ENCODE measurements at regions not wholly inside any gene's neighbourhood (a gene's known extent, or its start where the extent isn't known, plus 50 kb on each side); places are given as distances from the start of the nearest gene placed in this dataset.
"Not testable (repeated sequence)": the region's sequence is repeated elsewhere in the genome, so short reads cannot be mapped to it uniquely, and the experiment has no call there.

DNA sequence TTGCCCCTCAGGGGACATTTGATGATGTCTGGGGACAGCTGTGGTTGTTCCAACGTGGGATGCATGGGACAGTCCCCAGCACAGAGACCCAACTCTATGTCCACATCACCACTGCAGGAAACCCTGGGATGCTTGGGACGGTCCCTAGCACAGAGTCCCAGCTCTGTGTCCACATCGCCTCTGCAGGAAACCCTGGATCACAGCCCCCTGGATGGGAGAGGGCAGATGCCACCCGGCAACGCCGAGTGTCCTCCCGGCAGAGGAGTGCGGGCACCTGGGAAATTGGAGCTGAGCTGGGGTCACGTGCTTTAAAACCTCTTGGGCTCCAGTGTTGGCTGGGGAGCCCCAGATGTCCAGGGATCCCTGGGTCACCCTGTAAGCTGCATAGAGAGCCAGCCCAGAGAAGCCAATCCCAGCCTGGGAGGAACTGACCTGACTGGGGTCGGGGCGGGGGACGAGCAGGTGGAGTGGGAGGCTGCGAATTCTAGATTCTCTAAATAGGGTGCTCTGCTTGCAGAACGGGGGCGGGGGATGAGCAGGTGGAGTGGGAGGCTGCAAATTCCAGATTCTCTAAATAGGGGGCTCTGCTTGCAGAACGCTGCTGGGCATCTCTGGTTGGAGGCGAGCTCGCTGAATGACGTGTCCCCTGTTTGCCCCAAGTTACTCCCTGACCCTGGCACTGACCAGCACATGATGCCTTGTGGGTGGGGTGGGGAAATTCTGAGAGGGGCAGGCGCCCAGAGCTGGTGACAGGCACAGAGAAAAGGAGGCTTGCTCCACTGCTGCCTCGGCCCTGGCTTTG is 1197.8 kb downstream of the BRD1 start:
- DNase-seq = no peak

DNA sequence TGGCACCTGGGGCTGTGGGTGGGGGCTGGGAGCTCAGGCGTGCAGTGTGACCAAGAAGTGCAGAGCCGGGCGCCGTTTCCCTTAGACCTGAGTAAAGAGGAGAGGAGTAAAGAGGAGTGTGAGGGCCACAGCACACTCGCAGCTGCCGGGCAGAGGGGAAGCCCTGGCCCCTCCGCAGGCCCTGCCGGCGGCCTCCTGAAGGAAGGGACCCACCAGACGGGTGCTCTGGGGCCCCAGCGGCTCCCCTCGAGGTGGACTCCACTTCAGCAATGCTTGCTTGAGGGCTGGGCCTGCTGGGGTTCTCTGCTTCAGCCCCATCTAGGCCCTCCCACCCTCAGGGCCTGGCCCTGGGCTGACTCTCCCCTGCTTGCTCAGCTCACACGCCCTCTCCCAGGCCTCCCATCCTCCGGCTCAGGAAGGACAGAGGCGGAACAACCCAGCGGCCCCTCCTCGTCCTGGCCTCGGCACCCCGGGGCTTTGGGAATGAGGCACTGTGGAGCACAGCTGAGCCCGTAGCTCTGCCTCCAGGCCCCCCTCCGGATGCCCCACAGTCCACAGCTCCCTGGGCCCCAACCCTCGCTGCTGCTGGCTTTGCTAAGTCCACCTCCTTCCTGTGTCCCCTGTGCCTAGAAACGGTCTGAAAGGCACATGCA is 1198.7 kb downstream of the BRD1 start:
- no peak for DNase-seq

DNA sequence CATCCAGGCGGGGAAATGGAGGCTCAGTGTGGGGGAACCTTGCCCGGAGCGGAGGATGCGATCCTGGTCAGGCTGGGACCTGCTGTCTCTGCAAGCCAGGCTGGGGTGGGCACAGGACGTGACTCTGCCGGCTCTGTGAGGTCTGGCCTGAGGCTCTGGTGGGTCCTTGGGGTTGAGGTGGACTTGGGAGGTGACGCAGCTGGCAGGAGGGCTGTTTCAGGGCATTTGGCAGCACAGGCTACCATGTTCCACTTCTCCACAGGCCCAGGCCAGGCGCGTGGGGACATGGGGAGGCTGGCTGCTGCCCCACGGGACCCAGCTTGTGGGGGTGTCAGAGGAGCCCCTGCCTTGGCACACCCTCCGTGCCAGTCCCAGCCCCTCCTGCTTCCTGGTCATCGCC is 1199.7 kb downstream of the BRD1 start:
- no peak for DNase-seq

DNA sequence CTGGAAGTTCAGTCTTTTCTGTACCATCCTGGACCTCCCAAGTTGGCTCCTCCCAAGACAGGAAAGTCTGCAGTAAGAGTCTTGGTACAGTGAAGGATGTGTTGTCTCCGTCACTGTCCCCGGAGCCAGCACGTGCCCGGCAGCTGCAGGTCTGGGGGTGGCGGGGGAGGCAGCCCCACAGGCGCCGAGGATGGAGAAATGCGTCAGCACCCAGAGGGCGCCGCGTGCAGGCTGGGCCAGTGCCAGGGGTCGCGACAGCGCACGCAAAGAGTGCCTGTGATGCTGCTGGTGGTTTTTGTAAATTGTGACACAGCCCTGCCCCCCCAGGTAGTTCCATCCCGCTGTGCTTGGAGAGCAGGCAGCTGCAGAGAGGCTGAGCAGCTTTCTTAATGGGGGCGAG is 1200.5 kb downstream of the BRD1 start:
- DNase-seq = no peak

DNA sequence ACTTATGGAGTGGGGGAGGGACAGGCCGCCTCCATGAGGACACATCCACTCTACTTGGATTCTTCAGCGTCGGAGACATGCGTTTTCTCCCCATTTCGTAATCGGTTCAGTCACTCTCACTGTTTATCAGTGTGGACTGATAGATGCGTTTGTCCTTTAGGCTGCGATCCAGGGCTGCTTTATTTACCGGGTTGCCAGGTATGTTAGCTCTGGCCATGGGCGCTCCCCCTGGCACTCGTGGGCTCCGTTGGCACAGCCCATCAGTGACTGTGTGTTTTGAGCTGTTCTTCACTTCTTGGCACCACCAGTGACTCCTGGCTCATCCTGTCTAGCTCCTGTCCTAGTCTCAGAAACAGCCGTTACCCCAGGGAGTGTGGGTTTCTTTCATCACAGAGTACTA is 1203.3 kb downstream of the BRD1 start:
- no peak for DNase-seq

DNA sequence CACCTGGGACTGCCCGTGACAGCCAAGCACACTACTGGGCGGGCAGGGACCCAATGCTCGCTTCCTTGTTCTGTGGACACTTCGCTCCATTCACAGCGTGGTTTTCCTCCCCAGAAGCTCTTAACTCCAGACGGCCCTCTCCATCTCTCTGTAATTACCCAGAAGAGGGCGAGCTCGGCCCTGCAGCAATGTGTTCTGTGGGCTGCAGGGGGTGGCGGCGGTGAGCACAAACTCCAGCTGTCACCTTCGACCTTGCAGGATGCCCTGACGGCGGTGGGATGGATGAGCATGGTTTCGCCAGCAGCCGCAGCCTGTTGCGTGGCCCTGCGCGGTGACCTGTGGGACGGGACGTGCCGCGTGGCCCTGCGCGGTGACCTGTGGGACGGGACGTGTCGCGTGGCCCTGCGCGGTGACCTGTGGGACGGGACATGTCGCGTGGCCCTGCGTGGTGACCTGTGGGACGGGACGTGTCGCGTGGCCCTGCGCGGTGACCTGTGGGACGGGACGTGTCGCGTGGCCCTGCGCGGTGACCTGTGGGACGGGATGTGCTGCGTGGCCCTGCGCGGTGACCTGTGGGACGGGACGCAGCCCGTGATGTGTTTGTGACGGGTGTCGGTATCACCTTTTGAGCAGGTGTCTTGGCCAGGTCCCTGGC is 1204.7 kb downstream of the BRD1 start:
- no peak for DNase-seq

DNA sequence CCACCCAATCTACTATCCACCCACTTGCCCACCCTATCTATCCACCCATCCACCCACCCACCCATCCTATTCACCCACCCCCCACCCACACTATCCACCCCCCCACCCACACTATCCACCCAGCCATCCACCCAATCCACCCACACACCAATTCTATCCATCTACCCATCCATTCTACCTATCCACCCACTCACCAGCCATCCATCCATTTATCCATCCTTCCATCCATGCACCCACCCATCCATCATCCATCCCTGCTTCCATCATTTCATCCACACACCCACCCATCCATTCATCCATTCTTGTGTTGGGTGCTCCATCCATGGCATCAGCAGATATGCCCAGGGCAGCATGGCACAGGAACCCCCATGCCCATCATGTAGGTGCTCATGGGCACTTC is 1206.6 kb downstream of the BRD1 start:
- DNase-seq = no peak

DNA sequence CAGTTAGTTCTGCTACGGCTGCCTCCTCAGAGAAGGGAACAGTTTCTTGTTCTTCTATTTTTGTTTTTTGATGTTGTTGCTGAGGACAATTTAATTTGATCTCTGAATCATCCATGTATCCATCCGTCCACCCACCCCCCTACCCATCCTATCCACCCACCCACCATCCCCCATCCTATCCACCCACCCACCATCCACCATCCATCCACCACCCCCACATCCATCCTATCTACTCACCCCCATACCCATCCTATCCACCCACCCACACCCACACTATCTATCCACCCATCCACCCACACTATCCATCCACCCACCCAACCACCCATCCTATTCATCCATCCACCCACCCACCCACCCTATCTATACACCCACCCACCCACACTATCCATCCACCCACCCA is 1207.2 kb downstream of the BRD1 start:
- DNase-seq = not testable (repeated sequence)

DNA sequence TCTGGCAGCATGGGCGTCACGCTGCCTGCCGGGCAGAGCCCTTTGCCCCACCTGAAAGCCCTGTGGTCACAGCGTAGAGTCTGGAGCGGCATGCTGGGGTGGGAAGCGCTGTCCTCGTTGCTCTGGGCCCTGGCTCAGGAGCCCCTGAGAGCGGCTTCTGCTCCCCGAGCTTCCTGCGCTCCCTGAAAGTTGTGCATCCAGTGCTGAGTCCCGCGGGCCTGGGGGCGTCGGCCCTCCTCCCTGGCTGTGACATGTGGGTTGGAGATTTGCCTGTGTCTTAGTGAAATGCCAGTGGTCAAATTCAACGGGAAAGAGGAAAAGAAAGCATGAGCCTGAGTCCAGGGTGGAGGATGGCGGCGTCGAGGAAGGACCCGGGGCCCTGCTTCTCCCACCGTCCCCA is 1208.0 kb downstream of the BRD1 start:
- DNase-seq = no peak

DNA sequence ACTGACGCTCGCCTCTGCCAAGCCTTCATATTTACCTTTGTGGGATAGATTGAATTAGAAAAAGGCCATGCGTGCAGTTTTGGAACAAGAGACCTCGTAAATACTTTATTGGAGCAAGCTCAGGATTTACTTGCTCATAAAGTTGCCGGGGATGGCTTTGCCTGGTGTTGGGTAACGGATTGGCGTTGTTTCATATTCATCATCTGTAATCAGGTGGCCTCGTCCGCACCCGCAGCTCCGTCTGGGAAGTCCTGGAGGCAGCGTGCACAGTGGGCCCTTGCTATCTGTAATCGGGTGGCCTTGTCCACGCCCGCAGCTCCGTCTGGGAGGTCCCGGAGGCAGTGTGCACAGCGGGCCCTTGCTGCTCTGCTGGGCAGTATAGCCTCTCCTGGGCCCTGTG is 1209.3 kb downstream of the BRD1 start:
- no peak for DNase-seq

DNA sequence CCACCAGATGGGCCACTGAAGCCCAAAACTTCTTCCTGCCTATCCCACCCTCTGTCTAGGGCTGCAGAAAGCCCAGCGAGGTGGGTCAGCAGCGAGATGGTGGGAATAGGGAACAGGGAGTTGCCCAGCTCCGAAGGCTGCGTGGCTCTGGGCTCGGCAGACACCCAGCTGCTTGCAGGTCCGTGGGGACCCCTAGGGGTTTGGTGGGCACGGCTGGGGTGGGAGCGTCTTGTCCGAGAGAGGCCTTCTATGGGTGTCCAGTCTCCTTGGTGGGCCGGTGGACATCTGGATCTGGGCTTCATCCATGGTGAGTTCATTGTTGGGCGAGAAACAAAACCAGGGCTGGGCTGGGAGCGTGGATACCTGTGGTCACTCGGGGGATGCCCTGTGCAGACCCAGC is 1211.0 kb downstream of the BRD1 start:
- no peak for DNase-seq

DNA sequence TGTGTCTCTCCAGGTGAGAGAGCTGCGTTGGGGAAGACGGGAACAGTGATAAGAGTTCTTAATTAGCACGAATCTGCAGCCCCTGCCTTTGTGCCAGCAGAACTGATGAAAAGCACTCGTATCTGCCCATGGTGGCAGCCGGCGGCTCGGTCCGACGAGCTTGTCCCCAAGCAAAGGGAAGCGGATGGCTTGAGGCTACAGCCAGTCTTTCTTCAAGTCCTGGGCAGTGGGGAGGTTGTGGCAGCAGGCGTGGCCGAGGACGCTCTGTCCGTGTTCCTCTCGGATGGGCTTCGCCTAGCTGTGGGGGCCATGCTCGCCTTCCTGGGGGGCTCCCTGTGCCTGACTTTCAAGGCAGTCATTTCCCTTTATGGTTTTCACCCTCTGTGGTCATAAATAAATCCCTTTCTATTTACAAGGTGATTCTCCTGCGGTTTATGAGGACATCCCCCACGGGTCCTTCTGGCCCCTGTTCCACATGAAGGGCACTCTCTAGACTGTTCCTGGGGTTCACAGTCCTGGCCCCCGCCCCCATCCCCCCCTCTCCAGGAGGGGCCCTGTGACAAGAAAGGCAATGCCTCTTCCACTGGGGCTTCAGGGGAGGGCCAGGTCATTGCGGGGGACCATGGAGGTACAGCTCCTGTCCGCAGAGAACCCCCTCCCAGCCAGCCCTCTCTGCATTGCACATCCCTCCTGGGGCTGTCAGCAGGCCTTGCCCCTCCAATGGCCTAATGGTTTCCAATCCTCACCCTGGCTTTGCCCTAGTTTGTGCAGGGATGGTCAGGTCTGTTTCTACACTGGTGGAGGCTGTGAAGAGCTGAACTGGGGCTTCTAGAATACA is 1212.3 kb downstream of the BRD1 start:
- DNase-seq = no peak

DNA sequence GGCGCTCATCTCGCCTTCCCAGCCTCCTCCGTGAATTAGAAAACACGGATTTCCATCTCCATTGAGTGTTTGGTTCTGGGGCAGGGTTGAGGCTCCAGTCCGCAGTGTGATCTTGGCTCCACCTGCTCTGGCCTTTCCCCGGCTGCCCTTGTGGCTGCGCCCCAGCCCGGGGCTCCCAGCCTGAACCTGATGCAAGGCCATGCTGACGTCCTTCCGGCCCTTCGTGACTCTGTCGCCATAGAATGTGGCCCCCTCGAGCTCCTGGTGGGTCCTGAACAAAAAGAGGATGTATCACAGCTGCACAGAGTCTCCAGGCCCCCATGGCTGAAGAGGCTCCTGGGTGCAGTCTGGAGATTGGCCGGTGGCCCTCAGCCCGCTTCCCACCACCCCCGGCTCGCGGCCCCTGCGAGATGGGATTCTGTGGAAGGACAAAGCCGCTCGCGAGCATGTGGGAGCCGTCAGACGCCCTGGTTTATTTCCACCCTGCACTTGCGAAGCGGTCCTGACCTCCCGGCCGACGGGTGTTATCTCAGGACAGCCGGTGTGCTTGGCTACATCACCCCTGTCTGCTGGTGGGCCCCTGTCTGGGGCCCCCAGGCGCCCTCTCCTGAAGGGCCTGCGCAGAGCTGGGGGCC is 1214.0 kb downstream of the BRD1 start:
- no peak for DNase-seq

DNA sequence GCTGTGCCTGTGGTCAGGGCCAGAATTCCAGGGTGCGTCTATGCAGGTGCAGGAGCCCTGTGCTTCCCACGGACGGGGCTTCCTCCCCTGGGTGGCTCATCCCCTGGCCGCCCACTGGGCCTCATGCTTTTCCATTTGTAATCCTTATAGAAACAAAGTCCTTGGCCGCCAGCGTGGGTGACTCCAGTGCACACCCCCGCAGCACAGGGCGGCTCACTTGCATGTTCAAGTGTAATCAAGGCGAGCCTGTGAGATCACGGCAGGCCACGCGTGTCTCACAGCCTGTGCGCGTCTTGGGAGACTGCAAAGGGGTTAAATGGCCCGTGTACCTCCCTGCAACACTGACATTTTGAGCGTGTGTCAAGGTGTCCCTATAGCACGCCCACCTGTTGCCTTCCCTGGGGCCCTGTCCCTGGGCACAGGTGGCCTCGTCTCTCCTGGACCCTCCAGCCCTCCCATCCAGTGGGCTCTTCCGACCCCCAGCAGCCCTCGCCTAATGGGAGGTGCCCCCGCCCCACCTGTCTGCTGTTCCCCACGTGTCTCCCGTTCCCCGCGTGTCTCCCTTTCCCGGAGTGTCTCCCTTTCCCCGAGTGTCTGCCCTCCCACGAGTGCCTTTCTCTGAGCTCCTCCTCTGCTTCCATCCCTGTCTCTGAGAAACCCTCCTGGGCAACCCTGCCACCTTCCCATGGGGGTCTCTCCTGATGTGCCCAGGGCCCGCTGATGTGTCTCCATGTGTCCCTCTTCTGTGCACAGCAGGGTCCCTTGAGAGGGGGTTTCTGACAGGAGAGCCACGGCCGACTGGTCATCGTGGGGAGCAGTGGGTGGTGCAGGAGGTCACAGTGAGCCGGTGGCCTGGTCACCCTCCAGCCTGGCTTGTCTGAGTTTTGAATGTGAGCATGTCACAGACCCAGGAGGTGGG is 1215.3 kb downstream of the BRD1 start:
- no peak for DNase-seq

DNA sequence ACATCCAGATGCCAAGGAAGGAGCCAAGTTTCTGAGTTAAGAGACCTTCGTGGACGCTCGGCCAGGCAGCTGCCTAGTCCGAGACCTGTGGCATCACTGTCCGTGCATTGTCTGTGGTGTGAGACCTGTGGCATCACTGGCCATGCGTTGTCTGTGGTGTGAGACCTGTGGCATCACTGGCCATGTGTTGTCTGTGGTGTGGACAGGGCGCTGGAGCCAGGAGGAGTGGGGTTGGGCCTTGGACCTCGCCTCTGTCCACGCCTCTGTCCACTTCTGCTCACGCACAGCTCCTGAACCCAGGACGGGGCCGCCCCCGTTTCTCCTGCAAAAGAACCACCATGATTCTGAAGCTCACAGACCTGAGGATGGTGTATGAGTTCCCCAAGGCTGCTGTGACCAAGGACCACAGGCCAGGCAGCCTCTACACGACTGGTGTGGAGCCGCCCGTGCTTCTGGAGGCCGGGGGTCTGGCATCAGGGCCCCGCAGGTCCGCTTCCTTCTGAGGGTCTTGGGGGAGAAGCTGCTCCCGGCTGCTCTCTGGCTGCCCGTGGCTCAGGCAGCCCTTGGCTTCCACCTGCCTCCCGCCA is 1218.3 kb downstream of the BRD1 start:
- DNase-seq = no peak

DNA sequence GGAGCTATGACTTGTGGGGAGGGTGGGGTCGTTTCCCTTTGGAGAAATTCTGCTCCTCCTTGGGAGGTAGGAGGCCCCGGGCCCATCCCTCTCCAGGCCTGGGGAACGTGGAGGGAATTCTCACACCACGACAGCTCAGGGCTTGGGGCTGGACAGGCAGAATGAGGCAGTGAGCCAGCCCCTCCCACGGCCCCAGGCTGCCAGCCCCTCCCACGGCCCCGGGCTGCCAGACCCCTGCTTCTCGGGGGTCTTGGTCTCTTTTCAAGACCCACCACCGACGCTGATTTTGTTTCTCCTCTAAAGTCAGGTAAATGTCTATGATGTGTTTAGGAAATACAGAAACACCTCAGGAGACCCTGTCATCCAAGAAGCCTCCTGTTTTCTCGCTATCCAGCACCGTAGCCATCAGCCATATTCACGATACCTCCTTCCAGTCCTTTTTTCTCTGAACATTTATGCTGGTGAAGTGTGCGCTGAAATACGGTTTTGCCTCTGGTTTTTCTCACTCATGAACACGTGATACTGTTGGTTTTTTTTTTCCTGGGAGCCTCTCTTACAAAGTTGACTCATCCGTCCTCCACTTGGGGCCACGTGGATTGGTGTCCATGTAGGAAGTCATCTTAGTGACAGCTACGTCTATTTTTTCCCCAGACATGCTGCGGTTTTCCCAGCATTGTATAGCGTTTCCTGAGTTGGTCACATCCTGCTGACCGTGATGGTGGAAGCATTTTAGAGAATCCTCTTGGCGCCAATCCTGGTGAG is 1219.6 kb downstream of the BRD1 start:
- DNase-seq = no peak

DNA sequence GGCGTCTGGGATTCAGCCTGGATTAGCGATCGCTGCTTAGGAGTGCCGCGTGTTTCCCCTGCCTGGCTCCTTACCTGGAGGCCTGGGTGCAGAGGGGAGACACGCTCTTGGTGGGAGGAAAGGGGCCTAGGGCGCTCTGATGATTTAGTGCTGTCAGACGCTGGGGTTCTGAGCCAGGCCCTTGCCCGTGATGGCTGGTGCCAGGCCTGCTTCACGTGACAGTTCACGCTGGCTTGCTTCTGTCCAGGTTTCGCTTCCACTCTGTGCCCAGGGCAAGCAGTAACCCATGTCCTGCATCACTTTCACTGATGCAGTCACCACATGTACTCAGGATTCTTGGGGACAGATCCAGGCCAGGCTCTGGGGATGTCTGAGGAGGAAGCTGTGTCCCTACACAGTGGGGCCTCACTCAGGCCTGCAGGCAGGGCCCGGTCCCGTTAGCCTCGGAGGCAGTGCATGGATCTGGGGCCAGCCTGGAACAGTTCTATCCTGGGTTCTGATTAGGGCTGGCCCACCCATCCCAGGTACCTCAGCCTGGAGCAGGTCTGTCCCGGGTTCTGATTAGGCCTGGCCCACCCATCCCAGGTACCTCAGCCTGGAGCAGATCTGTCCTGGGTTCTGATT is 1220.9 kb downstream of the BRD1 start:
- DNase-seq = no peak

DNA sequence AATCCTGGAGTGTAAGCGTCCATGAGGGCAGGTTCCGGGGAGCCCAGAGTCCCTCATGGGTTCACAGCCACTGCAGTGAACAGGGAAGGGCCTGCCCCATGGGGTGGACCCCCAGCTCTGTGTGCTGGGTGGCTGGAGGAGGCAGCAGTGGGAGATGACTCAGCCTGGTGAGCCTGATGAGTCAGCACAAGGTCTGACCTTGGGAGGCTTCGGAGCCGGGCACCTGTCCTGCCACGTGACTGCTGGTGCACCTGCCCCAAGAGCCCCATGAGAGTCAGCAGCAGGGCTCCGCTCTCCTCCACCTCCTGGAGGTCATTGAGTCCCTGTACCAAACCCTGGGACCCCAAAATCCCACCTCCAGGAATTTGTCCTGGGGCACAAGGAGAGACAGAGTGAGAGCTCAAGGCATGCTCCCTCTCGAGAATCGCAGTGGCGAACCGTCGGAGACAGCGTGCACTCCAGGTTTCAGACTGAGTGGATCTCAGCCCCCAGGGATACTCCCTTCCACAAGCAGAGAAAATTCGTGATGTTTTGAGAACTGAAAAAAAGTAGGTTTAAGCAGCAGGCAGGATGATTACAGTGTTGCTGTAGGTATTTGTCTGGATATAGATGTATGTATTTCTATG is 1221.7 kb downstream of the BRD1 start:
- DNase-seq = no peak

DNA sequence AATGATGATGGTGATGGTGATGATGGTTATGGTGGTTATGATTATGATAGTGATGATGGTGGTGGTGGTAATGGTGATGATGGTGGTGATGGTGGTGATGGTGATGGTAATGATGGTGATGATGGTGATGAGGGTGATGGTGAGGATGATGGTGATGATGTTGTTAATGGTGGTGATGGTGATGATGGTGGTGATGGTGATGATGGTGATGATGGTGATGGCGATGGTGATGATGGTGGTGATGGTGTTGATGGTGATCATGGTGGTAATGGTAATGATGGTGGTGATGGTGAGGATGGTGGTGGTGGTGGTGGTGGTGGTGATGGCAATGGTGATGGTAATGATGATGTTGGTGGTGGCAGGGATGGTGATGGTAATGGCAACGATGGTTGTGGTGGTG is 1222.5 kb downstream of the BRD1 start:
- no peak for DNase-seq
